NCI-H187 (cell line): ENCODE measurements at regions not wholly inside any gene's neighbourhood (a gene's known extent, or its start where the extent isn't known, plus 50 kb on each side); places are given as distances from the start of the nearest gene placed in this dataset.
"Not testable (repeated sequence)": the region's sequence is repeated elsewhere in the genome, so short reads cannot be mapped to it uniquely, and the experiment has no call there.

ENCODE experiments used
- DNase-seq, 2 experiments: peaks; one replicate each; lab custom pipeline; 2025; lab: John Stamatoyannopoulos, UW

- no peak for DNase-seq
Observed at GRCh38 chr5:124549891-124550436, 196.5 kb downstream of the ZNF608 start.

- no peak for DNase-seq
Observed at GRCh38 chr5:124546643-124547042, 199.8 kb downstream of the ZNF608 start.

GRCh38 chr5:124544366-124545055 lies 201.9 kb downstream of the ZNF608 start:
- no peak for DNase-seq

- DNase-seq = no peak
Observed at GRCh38 chr5:124538931-124539330, 207.5 kb downstream of the ZNF608 start.

- DNase-seq = no peak
Observed at GRCh38 chr5:124538191-124538590, 208.2 kb downstream of the ZNF608 start.

GRCh38 chr5:124537522-124537921 lies 208.9 kb downstream of the ZNF608 start:
- no peak for DNase-seq

GRCh38 chr5:124537107-124537506 lies 209.3 kb downstream of the ZNF608 start:
- DNase-seq = no peak

GRCh38 chr5:124536333-124536732 lies 210.1 kb downstream of the ZNF608 start:
- no peak for DNase-seq

GRCh38 chr5:124530916-124531315 lies 215.5 kb downstream of the ZNF608 start:
- DNase-seq = no peak

GRCh38 chr5:124528838-124529237 lies 217.6 kb downstream of the ZNF608 start:
- DNase-seq = no peak

- no peak for DNase-seq
Observed at GRCh38 chr5:124527220-124527991, 219.0 kb downstream of the ZNF608 start.

- DNase-seq = not testable (repeated sequence)
Observed at GRCh38 chr5:124526079-124526478, 220.4 kb downstream of the ZNF608 start.

GRCh38 chr5:124524552-124525232 lies 221.7 kb downstream of the ZNF608 start:
- no peak for DNase-seq

- no peak for DNase-seq
Observed at GRCh38 chr5:124523897-124524296, 222.5 kb downstream of the ZNF608 start.

GRCh38 chr5:124522992-124523391 lies 223.4 kb downstream of the ZNF608 start:
- no peak for DNase-seq

- no peak for DNase-seq
Observed at GRCh38 chr5:124521461-124522230, 224.8 kb downstream of the ZNF608 start.

GRCh38 chr5:124519396-124519795 lies 227.0 kb downstream of the ZNF608 start:
- DNase-seq = no peak

- no peak for DNase-seq
Observed at GRCh38 chr5:124516567-124516966, 229.9 kb downstream of the ZNF608 start.

- no peak for DNase-seq
Observed at GRCh38 chr5:124515497-124516245, 230.8 kb downstream of the ZNF608 start.

GRCh38 chr5:124514956-124515355 lies 231.5 kb downstream of the ZNF608 start:
- DNase-seq = no peak
